Loucy (cell line): ENCODE measurements at regions not wholly inside any gene's neighbourhood (a gene's known extent, or its start where the extent isn't known, plus 50 kb on each side); places are given as distances from the start of the nearest gene placed in this dataset.

ENCODE experiments used
- CTCF ChIP-seq: fragments of 200-600 bp; sonication (generic); conservative IDR thresholded peaks from 2 replicates; pipeline ENCODE4 v1.5.1; 2014; ENCODE audit warnings: mild to moderate bottlenecking, antibody characterized with exemption, low read length
- EZH2phosphoT487 ChIP-seq: fragments of 200-600 bp; IDR thresholded peaks from 2 replicates; pipeline ENCODE4 v1.6.1; 2018; ENCODE audit warnings: antibody characterized with exemption, mild to moderate bottlenecking, moderate library complexity, borderline replicate concordance

DNA sequence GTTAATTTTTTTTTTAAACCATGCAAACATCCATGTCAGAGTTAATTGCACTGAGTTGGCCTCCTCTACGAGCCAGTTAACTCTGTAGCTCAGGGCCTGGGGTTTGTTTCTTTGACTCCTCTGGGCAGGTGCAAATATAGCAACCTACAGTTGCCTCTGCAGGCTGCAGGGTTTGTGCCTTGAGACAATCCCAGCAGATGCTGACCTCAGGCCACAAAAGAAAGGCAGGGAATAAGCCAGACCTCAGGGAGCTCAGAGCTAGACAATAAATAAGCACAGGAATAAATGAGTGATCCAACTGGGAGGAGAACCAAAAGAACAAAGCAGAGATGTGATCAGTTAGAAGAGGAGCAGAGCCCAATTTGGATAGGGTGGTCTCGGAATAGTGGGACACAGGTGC, 390.8 kb downstream of the SHANK2 start:
- no peak for TF ChIP-seq EZH2phosphoT487
- no peak for TF ChIP-seq CTCF
